ENCODE measurements at regions not wholly inside any gene's neighbourhood (a gene's known extent, or its start where the extent isn't known, plus 50 kb on each side); places are given as distances from the start of the nearest gene placed in this dataset.

DNA sequence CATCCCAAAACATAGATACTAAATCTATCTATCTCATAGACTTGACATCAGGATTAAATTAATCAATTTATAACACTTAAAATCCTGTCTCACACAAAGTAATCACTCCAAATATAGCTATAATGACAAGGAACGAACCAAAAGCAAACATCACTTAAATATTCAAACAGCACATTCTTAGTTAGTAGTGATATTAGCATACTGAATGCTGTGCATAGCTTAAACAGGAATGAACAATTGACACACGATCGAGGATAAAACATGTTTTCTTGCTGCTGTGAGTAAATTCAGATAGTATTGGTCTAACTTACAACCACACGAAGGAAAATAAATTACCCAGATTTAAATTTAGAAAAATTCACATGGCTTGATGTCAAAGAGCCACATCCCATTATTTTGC is 58.9 kb upstream of the SNTG2 start:
- Histone ChIP-seq H3K36me3 (ENCODE audit: control insufficient read depth, insufficient read depth, low read length) (no peaks in the 10 kb centered on the region), H3K4me3 (ENCODE audit: low read depth, low read length) (no peak overlapping the region), H3K27me3 (ENCODE audit: control insufficient read depth, insufficient read depth, low read length) (no peaks in the 10 kb centered on the region)
- DNase-seq (ENCODE audit: low read depth): no peak
- TF ChIP-seq, protein P1, sequence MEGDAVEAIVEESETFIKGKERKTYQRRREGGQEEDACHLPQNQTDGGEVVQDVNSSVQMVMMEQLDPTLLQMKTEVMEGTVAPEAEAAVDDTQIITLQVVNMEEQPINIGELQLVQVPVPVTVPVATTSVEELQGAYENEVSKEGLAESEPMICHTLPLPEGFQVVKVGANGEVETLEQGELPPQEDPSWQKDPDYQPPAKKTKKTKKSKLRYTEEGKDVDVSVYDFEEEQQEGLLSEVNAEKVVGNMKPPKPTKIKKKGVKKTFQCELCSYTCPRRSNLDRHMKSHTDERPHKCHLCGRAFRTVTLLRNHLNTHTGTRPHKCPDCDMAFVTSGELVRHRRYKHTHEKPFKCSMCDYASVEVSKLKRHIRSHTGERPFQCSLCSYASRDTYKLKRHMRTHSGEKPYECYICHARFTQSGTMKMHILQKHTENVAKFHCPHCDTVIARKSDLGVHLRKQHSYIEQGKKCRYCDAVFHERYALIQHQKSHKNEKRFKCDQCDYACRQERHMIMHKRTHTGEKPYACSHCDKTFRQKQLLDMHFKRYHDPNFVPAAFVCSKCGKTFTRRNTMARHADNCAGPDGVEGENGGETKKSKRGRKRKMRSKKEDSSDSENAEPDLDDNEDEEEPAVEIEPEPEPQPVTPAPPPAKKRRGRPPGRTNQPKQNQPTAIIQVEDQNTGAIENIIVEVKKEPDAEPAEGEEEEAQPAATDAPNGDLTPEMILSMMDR (IDR thresholded peaks at IDR 0.05; ENCODE audit: insufficient read depth, low read depth, low read length): no peak
- CTCF ChIA-PET: interaction anchor here (1.0 kb wide), 1 partner anchor 176 kb away, joined by 3 read pairs; no protein-coding TSS in a partner anchor
- POLR2A ChIA-PET: no interaction called here

GRCh38 chr2:890791-891190 is 59.9 kb upstream of the SNTG2 start:
- peak; percentile 14 for DNase-seq (ENCODE audit: low read depth)

GRCh38 chr2:890214-890613 is 60.4 kb upstream of the SNTG2 start:
- no peaks in the 10 kb centered on the region for H3K27me3 ChIP-seq (ENCODE audit: control insufficient read depth, insufficient read depth, low read length)
- H3K36me3 ChIP-seq (ENCODE audit: control insufficient read depth, insufficient read depth, low read length): no peaks in the 10 kb centered on the region
- ChIA-PET POLR2A (no interaction called here), CTCF (no interaction called here)
- H3K4me3 ChIP-seq (ENCODE audit: low read depth, low read length): no peak overlapping the region
- DNase-seq (ENCODE audit: low read depth): no peak
- TF ChIP-seq, protein P1 (IDR thresholded peaks at IDR 0.05; ENCODE audit: insufficient read depth, low read depth, low read length): no peak

More at GRCh38 chr2:890791-891190, 59.9 kb upstream of the SNTG2 start:
- H3K4me3 ChIP-seq (ENCODE audit: low read depth, low read length): no peak overlapping the region
- H3K27me3 ChIP-seq (ENCODE audit: control insufficient read depth, insufficient read depth, low read length): no peaks in the 10 kb centered on the region
- no peaks in the 10 kb centered on the region for H3K36me3 ChIP-seq (ENCODE audit: control insufficient read depth, insufficient read depth, low read length)
- POLR2A ChIA-PET: no interaction called here
- CTCF ChIA-PET: no interaction called here
- TF ChIP-seq, protein P1 (IDR thresholded peaks at IDR 0.05; ENCODE audit: insufficient read depth, low read depth, low read length): no peak

- no peak overlapping the region for H3K4me3 ChIP-seq (ENCODE audit: low read depth, low read length)
- no peaks in the 10 kb centered on the region for H3K36me3 ChIP-seq (ENCODE audit: control insufficient read depth, insufficient read depth, low read length)
- ChIA-PET POLR2A (no interaction called here), CTCF (no interaction called here)
- TF ChIP-seq, protein P1 (IDR thresholded peaks at IDR 0.05; ENCODE audit: insufficient read depth, low read depth, low read length): no peak
- H3K27me3 ChIP-seq (ENCODE audit: control insufficient read depth, insufficient read depth, low read length): peaks cover 2% of the 10 kb centered on the region; the same call in 1 of the 2 replicates
- DNase-seq (ENCODE audit: low read depth): no peak
Observed at GRCh38 chr2:888906-889566, 61.6 kb upstream of the SNTG2 start.

- no peak for DNase-seq (ENCODE audit: low read depth)
- CTCF ChIA-PET: no interaction called here
Observed at GRCh38 chr2:888211-888801, 62.3 kb upstream of the SNTG2 start.

More at GRCh38 chr2:888211-888801, 62.3 kb upstream of the SNTG2 start:
- POLR2A ChIA-PET: no interaction called here
- H3K27me3 ChIP-seq (ENCODE audit: control insufficient read depth, insufficient read depth, low read length): peaks cover 4% of the 10 kb centered on the region
- H3K36me3 ChIP-seq (ENCODE audit: control insufficient read depth, insufficient read depth, low read length): no peaks in the 10 kb centered on the region
- no peak overlapping the region for H3K4me3 ChIP-seq (ENCODE audit: low read depth, low read length)
- TF ChIP-seq, protein P1 (IDR thresholded peaks at IDR 0.05; ENCODE audit: insufficient read depth, low read depth, low read length): no peak

All from BJ (cell line).